ENCODE measurements at regions not wholly inside any gene's neighbourhood (a gene's known extent, or its start where the extent isn't known, plus 50 kb on each side); places are given as distances from the start of the nearest gene placed in this dataset.
A peak's percentile ranks its signal among the peaks of the same experiment; 100 is the strongest.
"Not testable (repeated sequence)": the region's sequence is repeated elsewhere in the genome, so short reads cannot be mapped to it uniquely, and the experiment has no call there.

DNA sequence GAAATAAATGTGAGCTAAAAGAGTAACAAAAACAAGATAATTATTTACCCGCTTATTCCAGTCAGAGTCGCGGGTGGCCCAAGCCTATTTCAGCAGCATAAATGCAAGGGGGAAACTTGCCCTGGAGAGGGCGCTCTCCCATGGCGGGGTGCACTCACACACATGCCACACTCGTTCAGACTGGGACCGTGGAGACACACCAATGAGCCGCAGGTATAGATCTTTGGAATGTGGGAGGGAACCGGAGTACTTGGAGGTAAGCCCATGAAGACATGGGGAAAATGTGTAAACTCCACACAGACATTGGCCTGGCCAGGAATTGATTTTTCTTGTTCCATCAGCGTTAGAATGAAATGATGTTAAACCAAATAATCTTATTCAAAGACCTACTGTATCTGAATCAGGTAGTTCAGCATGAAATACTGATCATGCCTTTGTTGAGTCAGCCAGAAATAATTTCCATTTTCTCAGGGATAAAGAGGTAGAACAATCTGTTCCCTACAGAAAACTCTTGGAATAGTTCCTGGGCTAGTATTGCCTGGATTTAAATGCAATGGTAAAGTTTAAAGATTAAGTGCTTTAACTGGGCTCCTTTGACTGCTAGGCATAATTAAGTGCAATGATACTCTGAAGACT lies 191.5 kb downstream of the MCHR2 start:
- no peak for DNase-seq (ENCODE audit: low read depth)

DNA sequence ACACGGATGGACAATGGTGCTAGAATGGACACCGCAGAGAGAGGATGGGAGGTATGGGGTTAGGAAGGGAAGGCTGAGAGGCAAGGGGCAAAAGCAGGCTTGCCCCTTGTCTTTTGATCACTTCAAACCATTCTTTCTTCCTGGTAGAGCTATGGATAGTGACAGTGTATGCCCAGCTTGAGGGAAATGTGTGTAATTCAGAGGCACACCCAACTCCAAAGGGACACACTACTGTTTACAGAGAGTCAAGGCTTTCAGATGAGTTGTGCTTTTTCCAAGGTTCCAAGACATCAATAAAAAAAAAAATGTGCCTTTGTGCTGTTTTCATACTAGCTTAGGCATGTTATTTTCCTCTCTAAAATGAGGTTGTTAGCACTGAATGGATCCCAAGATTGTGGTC lies 185.0 kb downstream of the MCHR2 start:
- no peak for DNase-seq (ENCODE audit: low read depth)

DNA sequence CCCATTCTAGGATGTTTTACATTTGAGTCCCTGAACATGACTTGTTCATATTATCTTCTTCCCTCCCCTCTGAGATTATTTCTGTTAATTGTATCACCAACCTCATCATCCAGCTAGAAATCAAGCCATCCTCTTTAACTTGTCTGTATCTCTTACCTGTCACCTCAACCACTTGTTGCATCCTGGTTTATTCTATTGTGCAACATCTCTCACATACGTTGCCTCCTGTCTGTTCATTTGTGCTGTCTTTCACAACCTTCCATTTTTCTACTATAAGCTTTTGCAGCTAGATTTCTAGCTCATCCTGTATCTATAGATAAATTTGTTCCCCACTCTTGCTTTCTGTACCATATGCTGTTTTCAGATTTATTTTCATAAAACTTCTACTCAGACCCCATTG lies 183.7 kb downstream of the MCHR2 start:
- DNase-seq (ENCODE audit: low read depth) = no peak

DNA sequence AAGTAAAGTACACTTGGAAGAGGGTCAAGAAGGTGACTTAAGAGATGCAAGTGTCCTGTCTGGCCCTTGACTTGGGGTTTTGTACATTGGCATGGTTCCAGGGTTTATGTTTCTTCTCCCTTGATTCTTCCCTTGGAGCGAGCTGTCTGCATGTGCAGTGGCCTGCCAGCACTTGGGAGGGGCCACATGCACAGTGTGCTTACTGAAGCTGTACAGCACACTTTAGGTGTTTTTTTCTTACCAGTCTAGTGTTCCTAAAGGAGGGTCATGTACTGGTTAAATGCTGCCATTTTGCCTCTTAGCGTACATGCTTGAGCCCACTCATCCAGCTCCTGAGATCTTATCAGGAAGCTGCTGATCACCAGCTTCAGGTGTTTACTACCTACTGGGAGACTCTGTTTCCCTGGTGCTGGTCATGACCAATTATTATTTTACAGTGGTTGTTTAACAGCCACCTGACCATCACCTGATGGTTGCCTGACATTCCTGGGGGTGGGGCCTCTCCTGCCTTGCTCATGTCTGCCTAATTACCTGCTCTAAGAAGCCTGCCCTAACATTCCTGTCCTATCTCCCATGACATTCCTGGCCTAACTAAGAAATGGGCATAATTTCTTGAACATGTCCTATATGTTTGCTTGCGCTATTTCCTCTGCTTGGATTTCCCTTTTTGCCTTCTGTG lies 182.9 kb downstream of the MCHR2 start:
- DNase-seq (ENCODE audit: low read depth) = no peak

DNA sequence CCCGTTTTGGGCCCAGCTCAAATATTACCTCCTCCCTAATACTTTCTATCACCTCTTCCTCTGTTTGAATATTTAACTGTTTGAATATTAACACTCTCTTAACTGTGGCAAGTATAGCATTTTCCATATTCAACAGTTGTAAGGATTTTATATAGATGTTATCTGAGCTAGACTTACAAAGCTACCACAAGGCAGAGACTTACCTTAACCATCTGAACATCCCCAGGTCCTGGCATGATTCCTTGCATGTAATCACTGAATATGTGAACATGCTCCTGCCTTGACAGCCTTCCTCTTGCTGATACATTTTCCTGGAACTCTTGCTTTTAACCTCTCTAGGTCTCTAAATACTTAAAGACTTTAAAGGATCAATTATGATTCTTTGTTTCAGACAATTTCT lies 182.4 kb downstream of the MCHR2 start:
- no peak for DNase-seq (ENCODE audit: low read depth)

DNA sequence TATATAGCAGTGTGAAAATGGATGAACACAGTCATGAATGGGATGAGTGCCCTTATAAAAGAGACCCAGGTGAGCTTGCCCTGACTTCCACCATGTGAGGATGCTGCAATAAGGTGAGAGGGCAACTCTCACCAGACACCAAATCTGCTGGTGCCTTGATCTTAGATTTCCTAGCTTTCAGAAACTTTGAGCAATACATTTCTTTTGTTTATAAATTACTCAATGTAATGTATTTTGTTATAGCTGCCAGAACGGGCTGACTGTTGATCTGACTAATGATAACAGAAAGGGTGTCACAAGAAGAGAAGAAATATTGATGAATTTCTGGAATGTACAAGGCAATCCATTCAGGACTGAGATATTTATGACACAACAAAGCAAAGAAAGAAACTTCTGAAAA lies 180.5 kb downstream of the MCHR2 start:
- no peak for DNase-seq (ENCODE audit: low read depth)

DNA sequence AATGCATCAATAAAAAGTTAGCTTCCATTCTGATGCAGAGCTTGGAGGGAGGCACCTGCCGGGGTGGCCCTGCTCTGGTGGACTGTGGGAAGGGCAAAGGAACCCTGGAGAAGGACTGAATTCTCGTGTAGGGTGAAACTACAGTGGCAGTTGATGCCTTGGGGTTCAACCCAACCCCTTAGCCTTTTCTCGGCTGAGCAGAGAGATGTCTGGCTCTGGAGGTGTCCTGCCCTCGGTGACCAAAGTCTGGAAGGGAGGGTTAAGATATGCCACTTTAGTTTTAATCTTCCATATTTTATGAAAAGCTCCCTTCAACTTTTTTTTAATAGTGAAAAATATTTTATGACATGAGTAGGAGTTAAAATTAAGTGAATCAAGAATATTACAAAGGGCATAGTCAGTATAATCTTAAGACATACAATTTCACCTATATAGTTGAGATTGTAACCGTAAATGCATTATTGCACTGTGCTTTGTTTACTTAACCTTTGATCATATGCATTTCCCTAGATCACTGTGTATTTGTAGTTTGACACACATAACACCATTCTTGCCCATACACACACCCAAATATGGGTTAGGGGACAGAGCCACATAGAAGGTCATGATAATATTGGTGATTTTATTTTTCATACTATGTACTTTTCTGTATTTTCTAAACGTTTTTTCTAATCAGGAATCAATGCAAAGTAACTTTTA lies 179.6 kb downstream of the MCHR2 start:
- no peak for DNase-seq (ENCODE audit: low read depth)

DNA sequence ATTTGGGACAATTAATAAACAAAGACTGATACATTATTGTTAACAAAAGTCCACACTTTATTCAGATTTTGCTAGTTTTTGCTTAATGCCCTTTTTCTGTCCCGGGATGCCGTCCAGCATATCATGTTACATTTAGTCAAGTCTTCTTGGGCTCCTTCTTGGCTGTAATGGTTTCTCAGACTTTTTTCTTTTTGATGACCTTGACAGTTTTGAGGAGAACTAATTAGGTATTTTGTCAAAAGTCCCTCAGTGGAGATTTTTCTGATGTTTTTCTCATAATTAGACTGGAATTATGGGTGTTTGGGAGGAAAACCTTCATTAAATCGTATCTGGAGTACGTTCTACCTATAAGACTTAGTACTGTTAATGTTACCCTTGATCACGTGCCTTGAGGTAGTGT lies 177.2 kb downstream of the MCHR2 start:
- DNase-seq (ENCODE audit: low read depth) = no peak

DNA sequence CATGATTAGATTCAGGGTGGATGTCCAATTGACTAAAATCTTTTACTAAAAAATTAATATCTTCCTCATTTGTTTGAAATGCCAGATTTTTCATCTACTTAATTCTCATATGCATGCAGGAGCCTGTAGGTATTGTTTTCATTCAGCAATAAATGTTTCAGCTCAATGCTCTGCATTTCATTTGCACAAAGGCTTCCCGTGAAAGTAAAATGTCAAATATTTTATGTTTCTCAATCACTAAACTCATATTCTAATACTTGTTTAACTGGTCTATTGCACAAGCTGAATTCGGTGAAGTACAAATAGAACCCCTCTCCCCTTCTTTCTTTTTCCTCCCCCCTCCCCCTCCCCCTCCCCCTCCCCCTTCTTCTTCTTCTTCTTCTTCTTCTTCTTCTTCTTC lies 175.9 kb downstream of the MCHR2 start:
- DNase-seq (ENCODE audit: low read depth) = no peak

DNA sequence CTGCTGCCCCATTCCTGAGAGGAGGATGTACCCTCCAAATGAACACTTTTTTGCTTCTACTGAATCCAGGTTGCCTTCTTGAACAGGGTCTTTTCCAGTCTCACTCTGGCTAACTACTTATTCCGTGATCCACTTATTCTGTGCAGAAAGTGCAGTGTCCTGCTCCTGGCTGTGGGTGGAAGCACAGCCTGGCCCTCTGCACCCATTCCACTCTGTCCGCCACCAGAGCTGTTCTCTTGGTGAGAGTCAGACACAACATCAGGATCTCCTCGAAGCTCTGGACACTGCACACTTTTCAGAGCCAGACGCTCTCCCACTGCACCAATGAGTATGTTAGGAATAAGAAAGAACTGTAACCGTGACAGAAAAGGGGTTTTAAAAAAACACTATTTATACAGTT lies 174.2 kb downstream of the MCHR2 start:
- no peak for DNase-seq (ENCODE audit: low read depth)

DNA sequence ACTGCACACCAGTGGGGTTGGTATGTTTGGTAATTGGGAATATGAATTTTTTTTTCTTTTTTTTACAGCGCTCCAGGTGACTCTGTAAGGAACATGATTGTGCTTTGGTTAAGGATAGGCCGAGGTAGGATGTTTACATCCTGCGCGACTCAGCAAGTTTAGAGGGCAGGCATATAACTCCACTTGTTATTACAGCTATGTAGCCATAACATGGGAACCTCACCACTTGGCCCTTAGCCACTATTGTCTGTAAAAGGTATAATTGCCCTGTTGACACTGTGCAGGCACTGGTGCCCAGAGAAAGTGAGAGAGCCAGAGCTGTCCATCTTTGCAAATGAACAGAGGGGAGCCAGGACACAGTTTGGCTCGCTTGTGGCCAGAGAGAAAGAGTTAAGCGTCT lies 172.9 kb downstream of the MCHR2 start:
- no peak for DNase-seq (ENCODE audit: low read depth)

DNA sequence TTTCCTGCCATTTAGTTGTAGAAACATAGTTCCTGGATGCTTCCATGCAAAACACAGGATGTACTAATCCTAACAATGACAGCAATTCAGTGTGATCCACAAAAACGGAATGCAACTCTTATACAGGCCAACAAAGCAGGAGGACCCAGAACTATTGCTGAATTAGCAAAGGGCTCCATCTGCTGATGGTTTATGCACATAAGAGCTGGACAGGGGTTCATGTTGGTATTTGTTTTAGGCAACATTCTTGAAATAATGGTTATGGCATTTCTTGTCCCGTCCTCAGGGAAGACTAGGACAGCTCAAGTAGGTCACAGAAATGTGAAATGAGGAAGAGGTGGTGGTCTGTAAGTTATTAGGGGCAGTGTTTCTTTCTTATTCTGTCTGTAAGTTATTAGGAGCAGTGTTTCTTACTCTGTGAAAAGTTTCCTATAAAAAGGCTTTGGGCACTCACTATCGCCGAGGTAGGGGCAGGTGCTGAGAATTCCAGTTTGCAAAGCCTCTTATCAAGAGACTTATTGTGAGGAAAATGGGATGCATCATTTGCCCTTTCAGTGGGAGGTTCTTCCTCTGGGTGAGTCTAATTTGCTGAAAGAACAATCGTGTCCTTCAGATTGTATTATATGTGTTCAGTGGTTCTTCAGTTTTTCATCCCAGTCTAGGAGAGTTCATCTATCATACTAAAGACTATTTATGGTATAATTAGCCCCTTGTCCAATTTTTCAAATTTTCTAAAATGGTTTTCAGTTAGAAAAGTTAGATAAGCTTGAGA lies 171.1 kb downstream of the MCHR2 start:
- DNase-seq (ENCODE audit: low read depth) = no peak

DNA sequence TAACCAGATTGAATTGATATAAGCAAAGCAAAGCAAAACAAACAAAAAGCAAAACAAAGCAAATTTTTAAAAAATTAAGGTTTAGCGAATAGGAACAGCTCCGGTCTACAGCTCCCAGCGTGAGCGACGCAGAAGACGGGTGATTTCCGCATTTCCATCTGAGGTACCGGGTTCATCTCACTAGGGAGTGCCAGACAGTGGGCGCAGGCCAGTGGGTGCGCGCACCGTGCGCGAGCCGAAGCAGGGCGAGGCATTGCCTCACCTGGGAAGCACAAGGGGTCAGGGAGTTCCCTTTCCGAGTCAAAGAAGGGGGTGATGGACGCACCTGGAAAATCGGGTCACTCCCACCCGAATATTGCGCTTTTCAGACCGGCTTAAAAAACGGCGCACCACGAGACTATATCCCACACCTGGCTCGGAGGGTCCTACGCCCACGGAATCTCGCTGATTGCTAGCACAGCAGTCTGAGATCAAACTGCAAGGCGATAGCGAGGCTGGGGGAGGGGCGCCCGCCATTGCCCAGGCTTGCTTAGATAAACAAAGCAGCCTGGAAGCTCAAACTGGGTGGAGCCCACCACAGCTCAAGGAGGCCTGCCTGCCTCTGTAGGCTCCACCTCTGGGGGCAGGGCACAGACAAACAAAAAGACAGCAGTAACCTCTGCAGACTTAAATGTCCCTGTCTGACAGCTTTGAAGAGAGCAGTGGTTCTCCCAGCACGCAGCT lies 170.3 kb downstream of the MCHR2 start:
- DNase-seq (ENCODE audit: low read depth) = not testable (repeated sequence)

DNA sequence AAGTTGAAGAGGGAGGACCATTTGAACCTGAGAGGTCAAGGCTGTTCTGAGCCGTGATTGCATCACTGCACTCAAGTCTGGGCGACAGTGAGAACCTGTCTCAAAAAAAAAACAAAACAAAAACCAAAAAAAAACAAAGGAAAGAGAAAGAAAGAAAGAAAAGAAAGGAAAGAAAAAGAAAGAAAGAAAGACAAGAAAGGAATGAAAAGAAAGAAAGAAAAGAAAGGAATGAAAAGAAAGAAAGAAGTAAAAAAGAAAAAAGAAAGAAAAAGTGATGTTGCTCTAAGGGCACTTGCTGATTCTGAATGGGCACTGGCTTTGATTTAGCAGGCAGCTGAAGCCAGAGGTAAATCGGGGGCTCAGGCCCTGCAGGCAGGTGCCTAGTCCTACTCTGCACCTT lies 161.0 kb downstream of the MCHR2 start:
- no peak for DNase-seq (ENCODE audit: low read depth)

DNA sequence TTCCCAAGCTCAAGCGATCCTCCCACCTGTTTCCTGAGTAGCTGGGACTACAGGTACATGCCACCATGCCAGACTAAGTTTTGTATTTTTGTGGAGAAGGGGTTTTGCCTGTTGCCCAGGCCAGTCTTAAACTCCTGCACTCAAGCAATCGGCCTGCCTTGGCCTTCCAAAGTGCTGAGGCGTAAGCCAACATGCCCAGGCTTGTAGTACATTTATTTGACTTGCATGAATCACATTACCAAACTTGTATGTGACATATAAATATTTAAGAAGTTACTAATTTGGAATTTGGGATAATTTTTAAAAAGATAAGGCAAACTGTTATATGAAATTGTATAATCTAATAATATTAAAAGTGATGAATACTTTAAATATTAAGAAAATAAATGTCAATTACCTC lies 157.6 kb downstream of the MCHR2 start:
- DNase-seq (ENCODE audit: low read depth) = no peak

DNA sequence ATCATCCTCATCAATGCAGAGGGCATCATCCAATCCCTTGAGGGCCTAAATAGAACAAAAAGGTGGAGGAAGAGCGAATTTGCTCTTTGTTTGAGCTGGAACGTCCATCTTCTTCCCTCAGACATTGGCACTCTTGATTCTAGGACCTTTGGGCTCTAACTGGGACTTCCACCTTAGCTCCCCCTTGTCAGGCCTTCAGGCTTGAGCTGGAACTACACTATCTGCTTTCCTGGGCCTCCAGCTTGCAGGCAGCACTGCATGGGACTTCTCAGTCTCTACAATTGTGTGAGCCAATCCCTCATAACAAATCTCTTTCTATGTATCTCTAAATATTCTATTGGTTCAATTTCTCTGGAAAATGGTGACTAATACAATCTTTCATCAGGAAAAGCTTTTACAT lies 155.4 kb downstream of the MCHR2 start:
- no peak for DNase-seq (ENCODE audit: low read depth)

DNA sequence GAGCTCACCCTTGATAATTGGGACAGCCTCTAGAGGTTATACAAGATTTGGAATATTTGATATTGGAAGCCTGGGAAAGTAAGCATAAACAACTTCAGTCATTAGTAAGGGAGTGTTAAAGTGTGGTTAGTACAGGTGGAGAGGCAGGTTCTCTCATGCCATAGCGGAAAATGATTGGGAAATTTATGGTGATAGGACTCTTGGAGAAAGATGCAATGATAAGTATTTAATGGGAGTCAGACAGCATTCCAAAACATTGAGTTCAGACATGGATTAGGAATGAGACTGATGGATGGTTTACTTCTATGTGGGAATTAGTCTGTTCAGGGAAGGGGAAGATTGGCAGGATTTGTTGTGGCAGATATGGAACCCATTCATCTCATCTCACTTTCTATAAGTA lies 152.7 kb downstream of the MCHR2 start:
- DNase-seq (ENCODE audit: low read depth) = no peak

DNA sequence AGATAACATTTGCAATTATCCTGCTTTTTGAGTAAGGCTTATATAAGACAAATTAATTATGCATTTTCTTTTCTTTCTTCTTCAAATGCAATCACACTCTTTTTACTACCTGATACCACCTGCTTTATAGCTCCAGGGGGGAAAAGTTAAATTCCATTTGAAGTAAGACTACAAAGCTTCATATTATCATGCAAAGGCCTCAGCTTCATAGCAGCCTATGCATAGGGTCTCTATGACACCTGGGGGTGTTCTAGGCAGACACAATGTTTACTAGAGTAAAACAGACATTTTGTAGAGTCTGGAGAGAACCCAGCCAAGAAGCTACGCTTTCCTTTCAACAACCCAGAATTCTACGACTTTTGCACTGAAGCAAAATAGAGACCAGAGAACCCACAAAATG lies 148.0 kb downstream of the MCHR2 start:
- no peak for DNase-seq (ENCODE audit: low read depth)

DNA sequence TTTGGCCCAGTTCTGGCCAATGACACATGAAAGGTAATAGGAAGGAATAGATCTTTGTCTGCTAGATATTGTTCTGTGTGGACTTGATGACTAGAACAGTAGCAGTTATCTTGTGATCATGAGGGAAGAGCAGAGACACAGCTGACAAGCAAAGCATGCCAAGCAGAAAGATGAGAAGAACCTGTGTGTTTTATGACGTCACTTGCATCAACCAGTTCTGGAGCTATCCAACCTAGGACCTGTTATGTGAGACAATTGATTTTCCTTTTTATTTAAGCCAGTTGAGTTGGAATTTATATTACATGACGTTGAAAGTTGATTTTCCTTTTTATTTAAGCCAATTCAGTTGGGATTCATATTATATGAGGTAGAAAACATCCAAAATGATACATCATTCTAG lies 143.2 kb downstream of the MCHR2 start:
- no peak for DNase-seq (ENCODE audit: low read depth)

DNA sequence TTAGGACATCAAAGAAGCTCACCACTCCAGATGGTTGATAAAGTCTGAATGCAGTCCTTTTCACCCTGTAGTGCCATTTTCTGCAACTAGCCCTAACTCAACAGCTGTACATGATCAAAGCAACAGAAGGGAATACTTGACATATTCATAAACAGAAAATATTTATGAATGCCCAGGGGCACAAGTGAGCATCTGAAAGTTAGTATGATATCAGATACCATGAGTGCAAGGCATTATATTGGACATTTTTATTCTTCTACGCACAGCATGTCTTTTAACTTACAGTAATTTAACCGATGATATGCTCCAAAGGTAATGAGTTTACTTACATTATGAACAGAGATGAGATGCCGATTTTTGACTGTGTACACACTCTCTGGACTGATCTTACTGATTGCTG lies 142.0 kb downstream of the MCHR2 start:
- DNase-seq (ENCODE audit: low read depth) = no peak

DNA sequence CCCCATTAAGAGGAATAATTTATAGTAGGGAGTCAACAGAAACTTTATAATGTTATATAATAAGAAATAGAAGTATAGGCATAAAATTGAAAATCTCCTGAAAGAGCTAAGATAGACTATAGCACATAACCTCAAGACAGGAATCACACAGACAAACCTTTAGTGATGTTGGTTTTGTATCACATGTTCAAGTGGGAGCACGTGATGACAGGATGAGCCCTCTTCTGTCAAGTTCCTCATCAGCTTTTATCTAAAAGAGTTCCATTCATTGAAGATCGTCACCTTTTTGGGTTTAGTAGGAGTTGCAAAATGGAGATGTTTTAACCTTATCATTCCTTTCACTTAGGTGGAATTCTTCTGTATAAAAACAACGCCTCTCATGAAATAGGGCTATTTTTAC lies 127.0 kb downstream of the MCHR2 start:
- DNase-seq (ENCODE audit: low read depth) = no peak

DNA sequence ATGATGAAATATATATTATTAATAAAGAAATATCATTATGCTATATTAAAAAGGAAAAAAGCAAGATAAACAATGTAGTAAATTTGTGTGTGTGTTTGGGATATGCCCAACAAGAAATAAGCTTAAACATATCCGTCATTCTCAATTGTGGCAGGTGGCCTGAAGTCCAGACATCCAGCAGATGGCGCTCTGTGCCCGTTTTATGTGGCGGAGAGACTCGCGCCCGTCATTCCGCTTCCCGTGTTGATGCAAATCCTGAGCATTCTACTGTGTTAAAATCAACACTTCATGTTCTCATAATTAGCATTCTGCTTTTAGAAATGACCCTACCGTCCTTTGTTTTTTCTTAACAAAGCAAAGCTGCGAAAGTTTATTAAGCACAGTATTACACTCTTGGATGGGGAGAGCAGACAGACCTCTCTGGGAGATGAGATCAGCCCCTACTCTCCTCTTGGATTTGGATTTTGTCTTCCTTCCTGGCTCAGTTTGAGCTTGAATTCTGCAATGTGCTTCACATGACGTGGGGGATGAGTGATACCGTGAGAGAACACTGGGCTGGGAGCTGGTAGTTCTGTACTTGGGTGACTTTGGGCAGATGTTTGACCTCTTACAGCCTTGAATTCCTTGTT lies 125.8 kb downstream of the MCHR2 start:
- DNase-seq (ENCODE audit: low read depth) = peak; percentile 53

Measured in stimulated activated CD8-positive, alpha-beta memory T cell treated with anti-CD3 and anti-CD28 coated beads, Interleukin-12 subunit alpha, Interleukin-12 subunit beta, amount 100 ng/mL, for 1 hour (primary cell).